Body of pancreas (tissue), 4 donors: ENCODE measurements at regions not wholly inside any gene's neighbourhood (a gene's known extent, or its start where the extent isn't known, plus 50 kb on each side); places are given as distances from the start of the nearest gene placed in this dataset.

Experiments used
- ATAC-seq: fragments of 150-250 bp; one replicate; pipeline ENCODE4 v1.9.1; 2016
- DNase-seq, 4 donors: peaks; one replicate each; pipeline ENCODE4 v3.0.0-alpha.2; 2019
- H3K27ac ChIP-seq, 4 donors: fragments of 200-600 bp; sonication (generic); 1 replicate in 3 of 4; 2 replicates in 1 of 4; pipeline versions ENCODE4 v1.5.1 to v1.6.1; 2016 to 2019; ENCODE audit warnings: mild to moderate bottlenecking in 1 of 4, mixed read lengths in 1 of 4, moderate library complexity in 1 of 4
- H3K27me3 ChIP-seq, 2 donors: fragments of 200-600 bp; sonication (generic); one replicate each; pipeline ENCODE4 v1.6.0; 2016; ENCODE audit warnings: mild to moderate bottlenecking in 1 of 2
- H3K36me3 ChIP-seq, 2 donors: fragments of 200-600 bp; sonication (generic); replicated peaks in 1 of 2; 2 replicates each; pipeline ENCODE4 v1.5.1; 2016; ENCODE audit warnings: low read depth in 2 of 2; ENCODE audit not compliant: insufficient read depth in 1 of 2
- H3K4me1 ChIP-seq: fragments of 200-600 bp; sonication (generic); one replicate; pipeline ENCODE4 v1.6.0; 2016
- H3K4me3 ChIP-seq, 2 donors: fragments of 200-600 bp; sonication (generic); 1 replicate in 1 of 2; 2 replicates in 1 of 2; pipeline ENCODE4 v1.5.1; 2016 to 2019
- H3K9me3 ChIP-seq, 3 donors: fragments of 200-600 bp; sonication (generic); 1 replicate in 2 of 3; 2 replicates in 1 of 3; pipeline ENCODE4 v1.5.1; 2016
- POLR2A ChIP-seq, 3 donors: fragments of 450-650 bp; IDR thresholded peaks; one replicate each; pipeline ENCODE4 v1.6.1; 2016; ENCODE audit warnings: antibody characterized with exemption in 3 of 3, mild to moderate bottlenecking in 2 of 3
- WGBS, 2 donors: methylation state at CpG; one replicate each; pipeline ENCODE4 v1.1.5; 2017; 5-methylcytosine and 5-hydroxymethylcytosine counted together
- intact Hi-C: fragments of 100-400 bp; cut with DNase I; formaldehyde crosslinking; loops from one replicate; pipeline ENCODE4 v1.15.1; 2023
- TF ChIP-seq, protein P1 (sequence below), 7 experiments: fragments of 450-650 bp in 4 of 7; fragments of 200-600 bp in 3 of 7; sonication (generic) in 3 of 7; IDR thresholded peaks; one replicate each; pipeline ENCODE4 v1.5.1; 2016 to 2019; ENCODE audit warnings: antibody characterized with exemption in 7 of 7

DNA sequence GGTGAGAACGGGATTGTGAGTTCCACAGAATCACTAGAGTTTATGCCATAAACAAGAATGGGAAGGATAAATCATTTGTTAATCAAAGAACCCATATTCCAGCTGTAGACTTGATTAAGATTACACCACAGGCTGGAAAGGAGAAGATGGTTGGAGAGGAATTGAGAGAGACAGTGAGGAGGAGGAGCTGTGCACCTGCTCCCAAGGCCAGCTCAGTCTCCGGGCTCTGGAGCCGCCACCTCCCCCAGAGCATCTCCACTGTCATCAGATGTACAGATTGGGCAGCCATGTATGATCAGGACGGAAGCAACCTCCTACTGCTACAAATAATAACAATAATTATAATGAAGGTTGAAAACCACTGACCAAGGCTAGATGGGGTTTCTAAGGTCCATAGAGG lies 170.0 kb downstream of the MINAR1 start:
- WGBS, 2 donors = 81 to 88% methylated on average over 4 of the region's 4 CpGs
- intact Hi-C loops = no loop called here

DNA sequence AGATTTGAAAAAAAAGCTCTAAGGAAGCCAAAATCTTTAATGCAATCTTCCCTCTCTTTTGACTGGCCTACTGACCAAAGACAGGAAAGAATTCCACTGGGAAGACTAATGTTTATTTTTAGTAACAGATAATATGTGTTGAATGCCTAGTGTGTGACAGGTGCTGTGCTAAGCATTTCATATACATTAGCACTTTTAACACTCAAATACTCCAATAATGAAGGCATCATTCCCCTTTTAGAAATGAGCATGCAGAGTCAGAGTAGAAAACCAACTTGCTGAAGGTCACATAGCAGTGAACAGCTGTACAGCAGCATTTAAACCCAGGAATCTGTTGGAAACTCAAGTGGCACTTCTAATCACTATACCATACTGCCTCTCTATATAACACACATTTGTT lies 170.6 kb downstream of the MINAR1 start:
- DNase-seq (no peak), ATAC-seq (no peak)
- Histone ChIP-seq H3K4me1 (peaks cover 10% of the 10 kb centered on the region), H3K27ac (no peak overlapping the region), H3K27me3 (no peaks in the 10 kb centered on the region), H3K4me3 (no peak overlapping the region), H3K9me3 (no peaks in the 10 kb centered on the region), H3K36me3 (no peaks in the 10 kb centered on the region)
- intact Hi-C loops = no loop called here
- no peak for TF ChIP-seq POLR2A (IDR thresholded peaks at IDR 0.05)

More for the DNA sequence above, 170.0 kb downstream of the MINAR1 start:
- ATAC-seq = no peak
- Histone ChIP-seq H3K4me1 (peaks cover 10% of the 10 kb centered on the region), H3K27me3 (no peaks in the 10 kb centered on the region), H3K9me3 (no peaks in the 10 kb centered on the region), H3K4me3 (no peak overlapping the region), H3K36me3 (no peaks in the 10 kb centered on the region), H3K27ac (no peak overlapping the region)
- TF ChIP-seq POLR2A (IDR thresholded peaks at IDR 0.05) = no peak
- TF ChIP-seq, protein P1, sequence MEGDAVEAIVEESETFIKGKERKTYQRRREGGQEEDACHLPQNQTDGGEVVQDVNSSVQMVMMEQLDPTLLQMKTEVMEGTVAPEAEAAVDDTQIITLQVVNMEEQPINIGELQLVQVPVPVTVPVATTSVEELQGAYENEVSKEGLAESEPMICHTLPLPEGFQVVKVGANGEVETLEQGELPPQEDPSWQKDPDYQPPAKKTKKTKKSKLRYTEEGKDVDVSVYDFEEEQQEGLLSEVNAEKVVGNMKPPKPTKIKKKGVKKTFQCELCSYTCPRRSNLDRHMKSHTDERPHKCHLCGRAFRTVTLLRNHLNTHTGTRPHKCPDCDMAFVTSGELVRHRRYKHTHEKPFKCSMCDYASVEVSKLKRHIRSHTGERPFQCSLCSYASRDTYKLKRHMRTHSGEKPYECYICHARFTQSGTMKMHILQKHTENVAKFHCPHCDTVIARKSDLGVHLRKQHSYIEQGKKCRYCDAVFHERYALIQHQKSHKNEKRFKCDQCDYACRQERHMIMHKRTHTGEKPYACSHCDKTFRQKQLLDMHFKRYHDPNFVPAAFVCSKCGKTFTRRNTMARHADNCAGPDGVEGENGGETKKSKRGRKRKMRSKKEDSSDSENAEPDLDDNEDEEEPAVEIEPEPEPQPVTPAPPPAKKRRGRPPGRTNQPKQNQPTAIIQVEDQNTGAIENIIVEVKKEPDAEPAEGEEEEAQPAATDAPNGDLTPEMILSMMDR (IDR thresholded peaks at IDR 0.05) = no peak
- no peak for DNase-seq

DNA sequence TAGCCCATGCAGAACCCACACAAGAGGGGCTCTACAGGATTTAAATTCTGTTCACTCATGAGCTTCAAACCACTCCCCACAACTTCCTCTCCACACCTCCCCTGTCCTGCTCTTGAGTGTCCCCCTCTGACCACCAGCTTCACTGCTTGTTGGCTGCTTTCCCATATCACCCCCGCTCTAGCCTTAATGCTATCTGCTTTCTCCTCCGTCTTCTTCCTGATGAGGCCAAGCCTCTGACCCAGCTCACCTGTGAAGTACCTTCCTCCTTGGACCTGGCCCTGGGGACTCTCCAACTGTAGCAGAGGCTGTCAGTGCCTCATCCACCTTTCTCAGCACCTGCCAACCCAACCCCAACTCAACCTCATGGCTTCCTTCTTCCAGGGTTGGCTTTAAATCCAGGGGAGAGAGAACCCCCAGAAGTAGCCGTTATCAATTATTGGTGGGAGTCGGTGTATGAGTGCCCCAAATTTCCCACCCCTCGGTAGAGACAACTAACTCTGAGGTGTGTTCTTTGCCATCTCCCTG lies 174.8 kb downstream of the MINAR1 start:
- no peaks in the 10 kb centered on the region for H3K4me1 ChIP-seq
- DNase-seq (no peak), ATAC-seq (no peak)
- WGBS, 2 donors = 81 to 90% methylated on average over 5 of the region's 5 CpGs
- no peak overlapping the region for H3K4me3 ChIP-seq
- no peak for TF ChIP-seq POLR2A (IDR thresholded peaks at IDR 0.05)
- TF ChIP-seq, protein P1 (IDR thresholded peaks at IDR 0.05) = no peak
- no peaks in the 10 kb centered on the region for H3K9me3 ChIP-seq
- no peak overlapping the region for H3K27ac ChIP-seq
- H3K27me3 ChIP-seq = no peaks in the 10 kb centered on the region
- H3K36me3 ChIP-seq = no peaks in the 10 kb centered on the region
- intact Hi-C loops = no loop called here

DNA sequence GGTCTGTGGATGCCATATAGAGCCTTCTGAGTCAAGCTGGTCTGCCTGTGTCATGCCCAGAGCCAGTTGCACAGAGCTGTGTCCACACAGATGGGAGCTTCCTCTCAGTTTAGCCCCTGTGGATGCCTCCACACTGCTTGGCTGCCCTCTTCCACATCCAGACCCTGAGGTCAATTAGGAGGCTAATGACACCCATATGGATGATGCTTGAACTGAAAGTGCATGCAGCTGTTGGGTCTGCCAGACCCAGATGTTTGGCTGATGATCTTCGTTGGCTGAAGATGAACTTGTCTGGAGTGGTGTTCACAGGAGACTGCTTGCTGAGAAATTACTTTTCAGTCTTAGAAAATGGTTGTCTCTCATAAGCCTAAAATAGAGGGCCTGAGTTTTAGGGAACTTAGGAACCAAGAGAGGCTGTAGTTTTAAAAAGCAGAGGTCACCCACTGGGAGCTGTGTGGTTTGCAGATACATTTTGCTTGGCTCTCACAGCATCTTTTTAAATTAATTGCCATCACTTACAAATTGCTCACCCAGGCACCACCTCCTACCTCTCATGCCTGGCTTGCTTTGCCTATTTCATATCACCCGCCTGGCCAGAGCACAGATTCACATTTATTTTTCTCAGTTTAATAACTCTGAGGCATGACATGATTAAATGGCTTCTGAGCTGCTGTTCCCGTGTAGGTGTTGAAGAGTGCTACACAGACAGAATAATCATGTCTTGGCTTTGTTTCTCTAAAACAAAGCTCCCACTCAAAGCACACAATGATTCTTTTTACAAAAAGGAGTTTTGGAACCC lies 176.1 kb downstream of the MINAR1 start:
- no peak for ATAC-seq
- Histone ChIP-seq H3K4me3 (no peak overlapping the region), H3K9me3 (no peaks in the 10 kb centered on the region), H3K36me3 (no peaks in the 10 kb centered on the region), H3K27ac (no peak overlapping the region), H3K4me1 (no peaks in the 10 kb centered on the region), H3K27me3 (no peaks in the 10 kb centered on the region)
- 50 to 56% methylated on average over 3 of the region's 3 CpGs for WGBS, 2 donors
- no peak for DNase-seq
- intact Hi-C loops = no loop called here
- TF ChIP-seq POLR2A (IDR thresholded peaks at IDR 0.05) = no peak
- TF ChIP-seq, protein P1 (IDR thresholded peaks at IDR 0.05) = no peak

DNA sequence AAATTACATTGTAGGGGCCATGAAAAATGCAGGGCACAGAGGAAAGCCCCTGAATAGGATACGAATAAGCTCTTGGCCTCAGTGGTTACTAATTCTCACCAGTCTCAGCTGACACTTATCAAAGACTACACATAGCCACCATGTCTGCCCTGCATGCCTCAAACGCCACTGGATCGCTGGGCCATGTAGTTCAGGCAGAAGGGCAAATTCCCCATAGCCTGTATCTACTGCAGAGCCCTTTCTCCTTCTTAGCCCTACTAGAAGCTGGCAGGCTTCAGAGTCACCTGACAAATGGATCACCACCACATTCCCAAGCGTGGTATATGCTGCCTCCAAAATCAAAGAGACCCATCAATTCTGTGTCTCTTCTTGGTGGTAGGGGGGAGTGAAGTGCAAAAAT lies 177.4 kb downstream of the MINAR1 start:
- Histone ChIP-seq H3K27ac (no peak overlapping the region), H3K9me3 (no peaks in the 10 kb centered on the region), H3K36me3 (no peaks in the 10 kb centered on the region), H3K4me1 (no peaks in the 10 kb centered on the region), H3K27me3 (no peaks in the 10 kb centered on the region), H3K4me3 (no peak overlapping the region)
- TF ChIP-seq POLR2A (IDR thresholded peaks at IDR 0.05) = no peak
- TF ChIP-seq, protein P1 (IDR thresholded peaks at IDR 0.05) = no peak
- ATAC-seq (no peak), DNase-seq (no peak)
- WGBS, 2 donors = 82 to 89% methylated on average over 4 of the region's 4 CpGs
- intact Hi-C loops = no loop called here
